Gastroesophageal sphincter (tissue), 4 donors: ENCODE measurements at regions not wholly inside any gene's neighbourhood (a gene's known extent, or its start where the extent isn't known, plus 50 kb on each side); places are given as distances from the start of the nearest gene placed in this dataset.

Source experiments
- ATAC-seq: fragments of 150-250 bp; one replicate; pipeline ENCODE4 v1.9.1; 2016; ENCODE audit warnings: mild to moderate bottlenecking, moderate library complexity
- H3K27ac ChIP-seq, 4 donors: fragments of 200-600 bp; sonication (generic) in 3 of 4; 1 replicate in 3 of 4; 2 replicates in 1 of 4; pipeline ENCODE4 v1.5.1; 2016 to 2019
- H3K27me3 ChIP-seq: fragments of 200-600 bp; sonication (generic); one replicate; pipeline ENCODE4 v1.5.1; 2019
- H3K36me3 ChIP-seq, 2 donors: fragments of 200-600 bp; sonication (generic); one replicate each; pipeline ENCODE4 v1.5.1; 2019; ENCODE audit warnings: control low read depth in 1 of 2
- H3K4me1 ChIP-seq, 3 donors: fragments of 200-600 bp; sonication (generic); 1 replicate in 2 of 3; 2 replicates in 1 of 3; pipeline ENCODE4 v1.5.1; 2016 to 2019; ENCODE audit warnings: control low read depth in 2 of 3
- H3K4me3 ChIP-seq, 2 donors: fragments of 200-600 bp; sonication (generic); one replicate each; pipeline ENCODE4 v1.5.1; 2019; ENCODE audit warnings: mild to moderate bottlenecking in 1 of 2, moderate library complexity in 1 of 2
- H3K9me3 ChIP-seq, 3 donors: fragments of 200-600 bp; sonication (generic); one replicate each; pipeline ENCODE4 v1.5.1; 2017 to 2019; ENCODE audit warnings: control low read depth in 2 of 3
- EP300 ChIP-seq: sonication (generic); formaldehyde crosslinking; IDR thresholded peaks from one replicate; pipeline ENCODE4 v1.6.1; 2017; ENCODE audit warnings: antibody characterized with exemption, mild to moderate bottlenecking
- POLR2A ChIP-seq, 2 donors: fragments of 450-650 bp; IDR thresholded peaks; one replicate each; pipeline ENCODE4 v1.6.1; 2017; ENCODE audit warnings: antibody characterized with exemption in 2 of 2, mild to moderate bottlenecking in 2 of 2, moderate library complexity in 1 of 2
- POLR2AphosphoS5 ChIP-seq: sonication (generic); formaldehyde crosslinking; IDR thresholded peaks from one replicate; pipeline ENCODE4 v1.6.1; 2017; ENCODE audit warnings: antibody characterized with exemption
- WGBS, 2 donors: methylation state at CpG; one replicate each; pipeline ENCODE4 v1.1.5; 2018; ENCODE audit warnings: low coverage in 1 of 2; 5-methylcytosine and 5-hydroxymethylcytosine counted together
- TF ChIP-seq, protein P1 (sequence below), 4 experiments: fragments of 200-600 bp in 2 of 4; fragments of 450-650 bp in 2 of 4; sonication (generic) in 1 of 4; IDR thresholded peaks; one replicate each; pipeline ENCODE4 v1.5.1; 2017 to 2019; ENCODE audit warnings: antibody characterized with exemption in 4 of 4, mild to moderate bottlenecking in 2 of 4, moderate library complexity in 2 of 4

- no peak for ATAC-seq
- H3K36me3 ChIP-seq: no peaks in the 10 kb centered on the region
- H3K4me1 ChIP-seq: no peaks in the 10 kb centered on the region
- H3K4me3 ChIP-seq: no peak overlapping the region
- TF ChIP-seq POLR2A (IDR thresholded peaks at IDR 0.05): no peak
- no peak for TF ChIP-seq POLR2AphosphoS5
- TF ChIP-seq EP300: no peak
- TF ChIP-seq, protein P1, sequence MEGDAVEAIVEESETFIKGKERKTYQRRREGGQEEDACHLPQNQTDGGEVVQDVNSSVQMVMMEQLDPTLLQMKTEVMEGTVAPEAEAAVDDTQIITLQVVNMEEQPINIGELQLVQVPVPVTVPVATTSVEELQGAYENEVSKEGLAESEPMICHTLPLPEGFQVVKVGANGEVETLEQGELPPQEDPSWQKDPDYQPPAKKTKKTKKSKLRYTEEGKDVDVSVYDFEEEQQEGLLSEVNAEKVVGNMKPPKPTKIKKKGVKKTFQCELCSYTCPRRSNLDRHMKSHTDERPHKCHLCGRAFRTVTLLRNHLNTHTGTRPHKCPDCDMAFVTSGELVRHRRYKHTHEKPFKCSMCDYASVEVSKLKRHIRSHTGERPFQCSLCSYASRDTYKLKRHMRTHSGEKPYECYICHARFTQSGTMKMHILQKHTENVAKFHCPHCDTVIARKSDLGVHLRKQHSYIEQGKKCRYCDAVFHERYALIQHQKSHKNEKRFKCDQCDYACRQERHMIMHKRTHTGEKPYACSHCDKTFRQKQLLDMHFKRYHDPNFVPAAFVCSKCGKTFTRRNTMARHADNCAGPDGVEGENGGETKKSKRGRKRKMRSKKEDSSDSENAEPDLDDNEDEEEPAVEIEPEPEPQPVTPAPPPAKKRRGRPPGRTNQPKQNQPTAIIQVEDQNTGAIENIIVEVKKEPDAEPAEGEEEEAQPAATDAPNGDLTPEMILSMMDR (IDR thresholded peaks at IDR 0.05): no peak
- WGBS, 2 donors: 66 to 83% methylated on average over 2 to 3 of the region's 3 CpGs
- no peaks in the 10 kb centered on the region for H3K27me3 ChIP-seq
- no peaks in the 10 kb centered on the region for H3K9me3 ChIP-seq
- H3K27ac ChIP-seq: no peak overlapping the region
These were observed 686.2 kb upstream of the BOD1L1 start for GRCh38 chr4:14313757-14314156.

DNA sequence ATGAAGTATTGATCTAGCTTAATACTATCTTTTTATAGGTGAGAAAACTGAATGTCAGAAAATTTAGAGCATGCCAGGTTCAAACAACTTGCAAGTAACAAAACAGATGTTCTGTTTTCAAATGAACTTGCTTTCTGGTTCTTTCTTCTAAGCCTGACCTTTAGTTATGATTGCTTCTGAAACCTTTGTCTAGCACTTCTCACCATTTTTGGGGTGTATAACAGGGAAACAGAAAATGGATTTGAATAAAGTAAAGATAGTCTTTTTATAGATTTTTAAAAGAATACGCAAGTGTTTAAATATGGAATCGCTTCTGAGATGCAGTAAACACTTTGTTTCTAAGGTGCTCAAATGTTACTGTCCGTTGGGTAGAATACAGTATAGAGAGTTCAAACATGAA lies 687.2 kb upstream of the CPEB2 start:
- ATAC-seq: no peak
- Histone ChIP-seq H3K4me1 (no peaks in the 10 kb centered on the region), H3K9me3 (no peaks in the 10 kb centered on the region), H3K27ac (no peak overlapping the region), H3K27me3 (no peaks in the 10 kb centered on the region), H3K36me3 (no peaks in the 10 kb centered on the region), H3K4me3 (no peak overlapping the region)
- TF ChIP-seq POLR2A (IDR thresholded peaks at IDR 0.05) (no peak), POLR2AphosphoS5 (no peak), EP300 (no peak)
- TF ChIP-seq, protein P1 (IDR thresholded peaks at IDR 0.05): no peak
- 73 to 77% methylated on average over 3 of the region's 3 CpGs for WGBS, 2 donors

DNA sequence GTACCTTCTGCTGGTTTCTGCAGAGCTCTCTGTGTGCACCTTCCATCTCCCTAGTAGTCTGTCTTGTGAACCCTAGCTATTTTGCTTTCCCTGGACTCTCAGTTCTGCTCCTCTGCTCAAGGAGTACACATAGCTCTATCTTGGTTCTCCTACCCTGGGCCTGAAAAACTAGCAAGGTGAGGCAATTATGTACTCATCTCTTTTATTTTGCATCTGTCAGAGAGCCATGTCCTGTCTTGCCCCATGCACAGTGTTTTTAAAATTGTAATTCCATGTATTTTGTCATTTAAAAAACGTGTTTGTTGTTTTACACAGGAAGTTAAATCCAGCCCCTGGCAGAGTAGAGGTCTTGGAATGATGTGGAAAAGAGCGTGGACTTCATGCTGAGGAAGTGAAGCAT lies 684.9 kb upstream of the CPEB2 start:
- no peaks in the 10 kb centered on the region for H3K9me3 ChIP-seq
- no peaks in the 10 kb centered on the region for H3K4me1 ChIP-seq
- no peaks in the 10 kb centered on the region for H3K36me3 ChIP-seq
- WGBS, 2 donors: 53% methylated on average over 2 of the region's 2 CpGs; no CpG with 5 or more reads in 1 of the 2 donors
- ATAC-seq: no peak
- TF ChIP-seq POLR2A (IDR thresholded peaks at IDR 0.05) (no peak), EP300 (no peak), POLR2AphosphoS5 (no peak)
- TF ChIP-seq, protein P1 (IDR thresholded peaks at IDR 0.05): no peak
- H3K4me3 ChIP-seq: no peak overlapping the region
- H3K27ac ChIP-seq: no peak overlapping the region
- no peaks in the 10 kb centered on the region for H3K27me3 ChIP-seq

GRCh38 chr4:14318671-14319070 lies 683.6 kb upstream of the CPEB2 start:
- Histone ChIP-seq H3K4me3 (no peak overlapping the region), H3K36me3 (no peaks in the 10 kb centered on the region), H3K27ac (no peak overlapping the region), H3K27me3 (no peaks in the 10 kb centered on the region), H3K9me3 (no peaks in the 10 kb centered on the region), H3K4me1 (no peaks in the 10 kb centered on the region)
- WGBS, 2 donors: 33% methylated on average over 1 of the region's 1 CpG; no CpG with 5 or more reads in 1 of the 2 donors
- ATAC-seq: no peak
- TF ChIP-seq POLR2AphosphoS5 (no peak), POLR2A (IDR thresholded peaks at IDR 0.05) (no peak), EP300 (no peak)
- TF ChIP-seq, protein P1 (IDR thresholded peaks at IDR 0.05): no peak

DNA sequence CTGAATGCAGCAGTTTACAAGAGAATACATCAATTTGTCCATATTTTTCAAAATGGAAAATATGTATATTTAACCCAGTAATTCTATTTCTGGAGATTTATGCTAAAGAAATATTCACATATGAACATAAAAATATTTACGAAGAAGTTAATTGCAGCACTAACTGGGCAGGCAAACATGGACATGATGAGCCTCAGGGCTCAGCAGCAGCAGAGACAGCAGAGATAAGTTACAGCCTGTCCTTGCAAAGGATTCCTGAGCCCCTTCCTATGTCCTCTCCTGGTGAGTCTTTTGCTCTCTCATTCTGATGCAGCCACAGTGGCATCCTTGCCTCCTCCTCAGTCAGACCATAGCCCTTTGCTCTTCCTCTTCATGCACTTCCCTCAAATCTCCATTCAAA lies 680.6 kb upstream of the CPEB2 start:
- peaks cover 0 to 14% (median 0%) of the 10 kb centered on the region in 3 donors for H3K9me3 ChIP-seq
- no peaks in the 10 kb centered on the region for H3K27me3 ChIP-seq
- no peak overlapping the region for H3K27ac ChIP-seq
- no peak overlapping the region for H3K4me3 ChIP-seq
- 50 to 89% methylated on average over 1 of the region's 1 CpG for WGBS, 2 donors
- no peaks in the 10 kb centered on the region for H3K36me3 ChIP-seq
- ATAC-seq: no peak
- no peaks in the 10 kb centered on the region for H3K4me1 ChIP-seq
- TF ChIP-seq POLR2A (IDR thresholded peaks at IDR 0.05) (no peak), EP300 (no peak), POLR2AphosphoS5 (no peak)
- TF ChIP-seq, protein P1 (IDR thresholded peaks at IDR 0.05): no peak
